HG02870 (cell line): ENCODE measurements at regions not wholly inside any gene's neighbourhood (a gene's known extent, or its start where the extent isn't known, plus 50 kb on each side); places are given as distances from the start of the nearest gene placed in this dataset.
"Not testable (repeated sequence)": the region's sequence is repeated elsewhere in the genome, so short reads cannot be mapped to it uniquely, and the experiment has no call there.

ENCODE experiments used
- ATAC-seq: cut with Tn5 transposase; IDR thresholded peaks from one replicate; pipeline ENCODE4 v1.9.1; 2021; ENCODE audit warnings: mild to moderate bottlenecking, moderate library complexity; ENCODE audit not compliant: unreplicated experiment

DNA sequence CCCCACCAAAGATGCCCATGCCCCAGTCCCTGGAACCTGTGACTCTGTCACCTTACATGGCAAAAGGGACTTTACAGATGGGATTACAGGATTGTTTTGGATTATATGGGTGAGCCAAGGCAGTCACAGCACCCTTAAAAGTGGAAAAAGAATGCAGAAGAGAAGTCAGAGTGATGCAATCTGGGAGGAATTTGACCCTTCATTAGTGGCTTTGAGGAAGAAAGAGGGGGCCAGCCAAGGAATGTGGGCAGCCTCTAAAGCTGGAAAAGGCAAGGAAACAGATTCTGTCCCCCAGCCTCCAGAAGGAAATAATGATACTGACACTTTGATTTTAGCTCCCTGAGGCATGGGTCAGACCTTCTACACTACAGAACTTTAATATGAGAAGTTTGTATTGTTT lies 257.3 kb upstream of the ISX start:
- ATAC-seq = no peak

DNA sequence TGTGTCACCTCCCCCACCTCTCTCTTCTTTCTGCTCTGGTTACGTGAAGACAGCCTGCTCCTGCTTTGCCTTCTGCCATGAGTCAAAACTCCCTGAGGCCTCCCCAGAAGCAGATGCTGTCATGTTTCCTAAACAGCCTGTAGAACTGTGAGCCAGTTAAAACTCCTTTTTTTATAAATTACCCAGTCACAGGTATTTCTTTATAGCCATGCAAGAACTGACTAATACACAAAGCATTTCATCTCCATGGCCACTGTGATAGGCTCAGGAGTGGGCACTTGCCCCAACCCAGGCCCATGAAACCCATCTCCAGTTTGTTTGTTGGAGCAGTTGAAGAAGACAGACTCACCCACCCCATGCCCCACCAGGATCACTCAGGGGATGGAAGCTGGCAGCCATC lies 253.3 kb upstream of the ISX start:
- ATAC-seq = no peak

DNA sequence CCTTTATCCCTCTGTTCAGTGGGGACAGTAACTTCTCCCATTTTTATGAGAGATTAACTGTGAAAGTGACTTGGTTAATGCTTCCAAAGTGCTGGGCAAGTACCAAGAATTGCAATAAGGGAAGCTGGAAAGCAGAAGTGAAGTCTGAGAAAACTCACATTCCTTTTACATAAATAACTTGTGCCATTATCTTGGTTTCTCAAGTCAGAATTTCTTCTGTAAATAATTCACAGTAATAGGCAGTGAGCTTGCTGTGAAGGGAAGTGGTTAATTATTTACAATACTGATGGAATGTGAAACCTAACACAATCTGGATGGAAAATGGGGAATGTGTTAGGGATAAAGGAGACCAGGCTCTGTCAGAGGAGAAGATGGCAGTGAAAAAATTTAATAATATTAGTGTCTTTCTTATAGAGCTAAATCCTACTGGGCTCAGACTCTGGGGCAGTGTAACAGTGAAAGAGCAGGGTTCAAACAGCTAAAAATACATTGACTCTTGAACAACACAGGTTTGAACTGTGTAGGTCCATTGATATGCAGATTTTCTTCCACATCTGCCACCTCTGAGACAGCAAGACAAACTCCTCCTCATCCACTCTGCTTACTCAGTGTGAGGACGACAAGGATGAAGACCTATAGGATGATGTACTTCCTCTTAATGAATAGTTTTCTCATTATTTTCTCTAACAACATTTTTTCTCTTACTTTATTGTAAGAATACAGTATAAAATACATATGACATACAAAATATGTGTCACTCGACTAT lies 251.5 kb upstream of the ISX start:
- ATAC-seq = no peak

DNA sequence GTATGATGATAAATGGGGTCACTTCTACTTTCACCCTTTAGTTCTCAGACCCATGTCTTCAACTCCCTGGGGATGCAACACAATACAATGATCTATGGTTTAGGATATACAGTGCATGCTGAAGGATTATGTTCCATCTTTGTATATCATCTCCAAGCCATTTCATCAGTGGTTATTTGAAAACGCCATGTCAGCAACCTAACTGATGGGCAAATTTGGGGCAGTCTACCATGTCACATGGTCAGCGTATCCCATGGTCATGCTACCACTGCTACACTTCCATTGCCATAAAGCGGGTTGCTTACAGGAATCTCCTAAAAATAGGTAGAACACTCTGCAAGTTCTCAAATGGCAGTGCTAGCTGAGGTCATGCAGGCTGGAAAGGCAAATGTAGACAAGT lies 236.5 kb upstream of the ISX start:
- no peak for ATAC-seq

DNA sequence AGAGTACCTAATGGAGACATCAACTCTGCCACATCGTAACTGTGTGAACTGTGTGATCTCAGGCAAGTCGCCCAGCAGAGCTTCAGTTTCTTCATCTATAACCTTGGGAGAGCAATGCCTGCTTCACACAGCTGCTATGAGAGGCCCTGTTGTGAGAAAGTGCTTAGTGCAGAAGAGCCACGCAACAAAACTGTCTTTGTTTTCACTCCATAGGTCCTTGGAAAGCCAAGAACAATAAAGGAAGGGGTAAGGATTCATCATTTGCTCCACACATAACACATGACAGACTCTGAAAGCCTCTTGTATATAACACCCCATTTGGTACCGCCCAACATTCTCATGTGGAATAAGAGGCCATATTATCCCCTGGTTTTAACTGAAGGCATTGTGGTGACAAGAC lies 231.9 kb upstream of the ISX start:
- no peak for ATAC-seq

DNA sequence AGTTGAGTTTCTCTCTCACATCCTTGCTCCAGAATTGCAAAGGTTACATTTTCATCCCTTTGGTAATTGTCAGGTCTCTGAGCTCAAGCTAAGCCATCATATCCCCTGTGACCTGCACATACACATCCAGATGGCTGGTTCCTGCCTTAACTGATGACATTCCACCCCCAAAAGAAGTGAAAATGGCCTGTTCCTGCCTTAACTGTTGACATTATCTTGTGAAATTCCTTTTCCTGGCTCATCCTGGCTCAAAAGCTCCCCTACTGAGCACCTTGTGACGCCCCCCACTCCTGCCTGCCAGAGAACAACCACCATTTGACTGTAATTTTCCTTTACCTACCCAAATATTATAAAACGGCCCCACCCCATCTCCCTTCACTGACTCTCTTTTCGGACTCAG lies 231.4 kb upstream of the ISX start:
- not testable (repeated sequence) for ATAC-seq

DNA sequence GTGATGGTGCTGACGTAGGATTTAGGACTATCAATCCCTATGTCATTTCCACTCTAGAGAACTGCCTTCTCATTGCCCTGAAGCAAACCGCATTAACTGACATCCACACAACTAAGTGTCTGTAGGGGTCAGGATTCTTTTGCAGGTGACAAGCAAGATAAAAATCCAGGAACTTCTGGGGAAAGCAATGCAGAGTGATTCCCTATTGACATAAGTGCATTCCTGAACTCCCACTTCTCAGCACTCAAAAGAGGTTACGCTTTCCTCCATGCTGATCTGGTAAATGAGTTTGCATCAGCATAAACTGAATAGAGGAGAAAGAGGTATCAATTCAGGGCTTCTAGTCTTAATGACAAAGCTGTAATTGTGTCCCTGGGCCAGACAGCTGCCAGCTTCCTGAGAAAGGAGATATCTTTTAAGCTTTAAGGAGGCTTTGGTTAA lies 224.6 kb upstream of the ISX start:
- ATAC-seq = no peak

DNA sequence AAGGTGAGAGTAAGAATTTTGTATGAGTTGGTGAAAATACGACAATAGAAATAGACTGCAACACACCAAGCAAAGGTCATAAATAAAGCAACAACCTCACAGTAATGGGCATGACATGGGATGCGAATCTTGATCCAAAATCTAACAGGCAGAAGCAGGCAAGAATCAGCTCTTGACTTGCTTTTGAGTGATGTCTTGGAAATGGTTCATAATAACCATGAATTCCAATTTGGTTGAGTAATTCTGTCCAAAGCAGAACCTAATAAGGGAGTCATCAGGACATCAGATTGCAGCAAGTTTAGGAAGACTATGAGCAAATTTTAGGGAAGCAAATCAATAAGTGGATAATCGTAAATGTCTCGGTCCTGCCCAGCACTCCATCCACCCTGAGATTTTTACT lies 224.0 kb upstream of the ISX start:
- no peak for ATAC-seq

DNA sequence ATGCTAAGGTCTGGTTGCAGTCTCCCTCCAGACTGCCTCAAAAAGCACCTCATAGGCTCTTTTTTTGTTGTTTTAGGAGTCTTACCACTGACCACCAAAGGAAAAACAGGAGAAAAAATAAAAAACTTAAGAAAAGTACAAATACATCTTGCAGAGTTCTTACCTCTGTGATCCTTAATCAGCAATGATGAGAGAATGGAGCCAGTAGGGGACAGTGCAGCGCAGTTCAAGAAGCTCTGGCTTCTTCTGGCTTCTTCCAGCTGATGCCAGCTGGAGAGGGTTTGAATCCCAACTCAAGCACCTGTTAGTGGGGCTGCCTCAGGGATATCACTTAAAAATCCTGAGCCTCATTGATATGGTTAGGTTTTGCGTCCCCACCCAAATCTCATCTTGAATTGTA lies 223.3 kb upstream of the ISX start:
- ATAC-seq = no peak

DNA sequence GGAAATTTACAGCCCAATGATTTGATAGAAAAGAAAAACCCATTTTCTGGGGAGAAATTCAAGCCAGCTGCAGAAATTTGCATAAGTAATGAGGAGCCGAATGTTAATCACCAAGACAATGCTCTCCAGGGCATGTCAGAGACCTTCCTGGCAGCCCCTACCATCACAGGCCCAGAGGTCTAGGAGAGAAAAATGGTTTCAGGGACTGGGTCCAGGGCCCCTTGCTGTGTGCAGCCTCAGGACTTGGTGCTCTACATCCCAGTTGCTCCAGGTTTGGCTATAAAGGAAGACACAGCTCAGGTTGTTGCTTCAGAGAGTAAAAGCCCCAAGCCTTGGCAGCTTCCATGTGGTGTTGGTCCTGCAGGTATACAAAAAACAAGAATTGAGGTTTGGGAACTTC lies 222.2 kb upstream of the ISX start:
- ATAC-seq = not testable (repeated sequence)

DNA sequence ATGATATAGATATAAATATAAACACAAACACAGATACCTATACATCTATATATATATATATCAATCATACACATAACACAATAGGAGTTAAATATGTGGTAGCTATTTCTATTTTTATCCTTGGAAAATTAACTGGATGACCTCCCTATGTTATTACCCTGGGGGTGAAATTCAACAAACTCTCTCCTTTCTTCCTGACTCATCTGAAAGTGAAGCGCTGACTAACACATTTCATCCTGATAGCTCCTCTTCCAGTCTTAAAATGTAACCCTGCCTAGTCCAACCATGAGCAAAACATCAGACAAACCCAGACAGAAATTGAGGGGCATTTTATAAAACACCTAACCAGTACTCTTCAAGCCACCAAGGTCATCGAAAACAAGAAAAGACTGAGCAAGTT lies 220.6 kb upstream of the ISX start:
- ATAC-seq = no peak

DNA sequence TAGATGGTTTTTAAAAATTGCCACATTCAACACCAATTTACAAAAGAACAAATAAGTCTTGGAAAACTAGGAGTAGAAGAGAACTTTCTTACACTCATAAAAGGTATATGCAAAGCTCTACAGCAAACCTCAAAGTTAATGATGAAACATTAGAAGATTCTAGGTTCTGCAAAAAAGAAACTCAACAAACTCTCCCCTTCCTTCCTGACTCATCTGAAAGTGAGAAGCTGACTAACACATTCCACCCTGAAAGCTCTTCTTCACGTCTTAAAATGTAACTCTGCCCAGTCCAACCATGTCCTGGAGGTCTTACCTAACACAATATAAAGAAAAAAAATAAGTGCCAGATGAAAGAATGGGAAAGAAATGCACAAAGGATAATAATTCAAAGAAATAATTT lies 218.9 kb upstream of the ISX start:
- no peak for ATAC-seq

DNA sequence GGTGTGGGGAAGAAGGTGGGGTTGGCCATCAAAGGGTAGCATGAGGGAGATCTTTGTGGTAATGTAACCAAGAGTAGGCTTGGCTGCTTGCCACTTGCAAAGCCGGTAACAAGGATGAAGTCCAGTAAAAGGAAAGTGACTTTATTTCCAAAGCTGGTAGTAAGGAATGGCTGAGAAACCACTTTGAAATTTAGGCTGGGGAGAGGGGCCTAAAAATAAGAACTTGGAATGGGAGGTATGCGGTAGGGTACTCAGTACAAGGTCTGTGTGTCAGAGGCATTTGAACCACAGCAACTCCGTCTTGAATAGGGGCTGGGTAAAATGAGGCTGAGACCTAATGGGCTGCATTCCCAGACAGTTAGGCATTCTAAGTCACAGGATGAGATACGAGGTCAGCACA lies 216.0 kb upstream of the ISX start:
- no peak for ATAC-seq

DNA sequence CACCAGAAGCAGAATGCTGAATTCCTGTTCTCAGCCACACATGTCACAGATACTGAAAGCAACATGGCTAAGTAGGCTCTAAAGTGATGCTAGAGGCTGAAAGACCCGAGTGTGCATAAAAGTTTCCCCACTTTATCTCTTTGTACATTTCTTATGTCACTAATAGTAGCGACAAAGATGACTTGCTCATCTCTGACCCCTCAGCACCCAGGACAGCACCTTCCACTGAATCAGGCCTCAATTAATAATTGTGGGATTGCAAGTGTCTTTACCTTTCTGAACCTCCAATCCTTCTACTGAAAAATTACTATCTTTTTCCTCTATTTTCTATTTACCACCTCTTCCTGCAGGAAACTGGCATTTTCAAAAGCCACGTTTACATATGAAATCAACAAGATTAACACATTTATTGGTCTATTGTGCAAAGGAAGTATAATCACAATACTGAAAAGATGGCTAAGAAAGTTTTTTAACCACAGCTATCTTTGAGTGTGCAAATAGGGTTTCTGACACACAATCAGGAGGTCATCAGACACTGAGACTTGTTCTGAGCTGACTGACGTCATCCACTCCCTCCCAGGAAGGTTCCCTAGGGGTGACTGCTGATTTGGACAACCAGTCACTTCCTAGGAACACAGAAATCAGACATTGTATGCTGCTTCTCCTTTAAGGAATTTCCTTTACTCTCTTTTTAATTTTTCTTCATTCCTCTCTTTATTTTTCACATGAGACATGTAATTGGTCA lies 213.9 kb upstream of the ISX start:
- no peak for ATAC-seq

DNA sequence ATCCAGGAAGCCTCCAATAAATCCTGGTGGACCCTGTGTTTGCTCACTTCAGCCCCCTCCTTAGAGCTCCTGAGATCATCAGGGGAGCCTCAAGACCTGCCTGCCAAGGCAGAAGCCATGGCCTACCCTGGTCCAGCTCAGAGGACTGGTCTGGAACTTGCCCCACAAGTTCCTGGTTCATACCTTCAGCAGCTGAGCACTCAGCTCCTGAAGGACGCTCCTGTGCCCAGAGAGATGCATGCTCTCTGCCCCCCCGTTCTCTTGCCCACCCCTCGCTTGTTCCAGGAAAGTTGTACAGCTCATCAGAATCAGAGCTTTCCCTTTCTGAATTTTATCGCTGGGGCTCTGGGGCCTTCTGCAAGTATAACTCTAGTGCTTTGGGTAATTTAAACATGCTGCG lies 210.5 kb upstream of the ISX start:
- no peak for ATAC-seq

DNA sequence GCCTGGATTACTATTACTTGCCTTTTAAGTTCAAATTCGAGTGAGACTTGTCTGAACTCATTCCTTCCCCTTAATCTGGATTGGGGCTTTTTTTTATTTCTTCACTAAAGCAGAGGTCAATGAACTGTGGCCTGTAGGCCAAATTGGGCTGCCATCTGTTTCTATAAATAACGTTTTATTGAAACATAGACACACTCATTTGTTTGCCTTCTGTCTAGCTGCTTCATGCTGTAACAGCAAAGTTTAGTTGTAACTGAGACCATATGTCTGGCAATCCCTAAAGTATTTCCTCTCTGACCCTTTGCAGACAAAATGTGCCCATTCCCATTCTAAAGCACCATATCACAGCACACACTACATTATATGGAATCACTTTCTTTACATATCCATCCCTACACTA lies 207.9 kb upstream of the ISX start:
- ATAC-seq = no peak

DNA sequence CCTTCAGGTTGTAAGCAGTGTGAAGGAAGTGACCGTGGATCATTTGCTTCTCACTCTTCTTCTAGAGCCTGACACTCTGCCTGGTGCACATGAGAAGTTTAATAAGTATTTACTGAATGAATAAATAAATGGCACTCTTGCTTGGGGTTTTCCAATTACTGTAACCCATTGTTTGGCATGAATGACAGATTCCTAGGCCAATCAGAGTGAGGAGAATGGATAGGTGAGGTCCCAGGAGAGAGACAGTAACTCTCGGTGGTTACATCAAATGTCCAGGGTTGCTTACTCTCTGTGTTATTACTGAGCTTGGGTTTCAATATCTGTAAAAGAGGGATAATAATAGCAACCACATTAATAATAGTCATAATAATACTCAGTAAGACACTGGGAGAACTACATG lies 204.2 kb upstream of the ISX start:
- ATAC-seq = no peak

DNA sequence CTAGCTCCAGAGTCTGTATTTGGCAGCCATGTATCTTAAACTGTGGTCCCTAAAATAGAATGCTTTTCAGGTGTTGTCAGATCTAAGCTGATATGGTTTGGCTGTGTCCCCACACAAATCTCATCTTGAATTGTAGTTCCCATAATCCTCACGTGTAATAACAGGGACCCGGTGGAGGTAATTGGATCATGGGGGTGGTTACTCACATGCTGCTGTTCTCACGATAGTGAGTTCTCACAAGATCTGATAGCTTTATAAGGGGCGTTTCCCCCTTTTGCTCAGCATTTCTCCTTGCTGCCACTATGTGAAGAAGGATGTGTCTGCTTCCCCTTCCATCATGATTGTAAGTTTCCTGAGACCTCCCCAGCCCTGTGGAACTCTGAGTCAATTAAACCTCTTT lies 199.9 kb upstream of the ISX start:
- ATAC-seq = no peak

DNA sequence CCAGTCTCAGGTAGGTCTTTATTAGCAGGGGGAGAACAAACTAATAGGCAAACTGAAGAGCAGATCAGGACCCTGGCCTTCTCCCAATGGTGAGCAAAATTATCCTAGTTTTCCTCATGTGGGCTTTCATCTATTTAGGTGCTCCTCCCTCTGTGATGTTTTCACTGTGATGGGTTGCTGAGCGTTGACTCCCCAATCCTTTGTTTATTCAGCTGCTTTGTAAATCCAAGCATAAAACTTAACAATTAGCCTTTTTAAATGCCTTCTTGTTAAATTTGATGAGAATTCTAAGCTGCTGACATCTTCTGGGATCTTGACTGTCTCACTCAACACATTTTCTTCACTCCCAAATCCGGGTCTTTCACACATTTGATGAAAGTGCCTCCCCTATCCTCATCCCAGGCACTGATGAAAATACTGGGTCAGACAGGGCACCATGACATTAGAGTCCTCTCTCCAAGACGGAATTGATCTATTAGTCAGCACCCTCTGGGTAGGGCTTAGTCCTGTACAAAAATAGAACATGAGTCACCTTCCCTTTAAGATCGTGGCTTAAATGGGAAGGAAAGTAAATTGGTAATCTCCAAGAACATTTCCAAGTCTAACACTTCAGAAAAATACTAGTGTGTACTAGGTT lies 199.3 kb upstream of the ISX start:
- no peak for ATAC-seq

DNA sequence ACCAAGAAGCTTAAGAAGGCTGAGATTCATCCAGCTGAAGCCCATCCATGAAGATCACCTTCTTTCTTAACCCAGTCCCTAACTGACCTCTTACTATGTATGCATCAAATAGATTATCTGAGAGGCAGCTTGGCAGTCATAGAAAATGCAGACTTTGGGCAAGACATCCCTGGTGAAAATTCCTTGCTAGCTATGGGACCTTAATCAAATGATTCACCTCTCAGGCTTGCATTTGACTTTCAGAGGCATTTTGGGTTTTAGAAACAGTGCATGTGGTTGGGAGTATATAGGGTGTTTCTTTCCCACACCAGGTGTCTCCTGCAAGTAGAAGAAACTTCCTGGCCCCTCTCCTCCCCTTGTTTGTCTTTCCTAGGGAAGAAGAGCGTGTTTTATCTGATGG lies 188.5 kb upstream of the ISX start:
- no peak for ATAC-seq

DNA sequence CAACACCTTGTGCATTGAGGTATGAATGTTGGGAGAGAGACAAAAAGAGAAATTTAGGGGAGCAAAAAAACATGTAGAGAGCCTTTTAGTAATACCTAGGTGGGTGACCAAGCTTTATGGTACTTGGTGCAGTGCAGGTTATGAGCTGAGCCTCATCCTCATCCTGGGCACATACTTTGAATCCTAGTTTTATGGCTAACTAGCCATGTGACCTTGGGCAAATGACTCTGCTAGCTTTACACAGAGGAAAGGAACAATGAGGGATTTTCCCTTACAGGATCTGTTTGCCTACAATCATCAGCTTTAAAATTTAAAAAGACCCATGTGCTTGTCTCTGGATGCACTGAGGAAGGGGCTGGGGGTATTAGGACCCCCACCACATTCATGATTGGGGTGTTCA lies 187.8 kb upstream of the ISX start:
- ATAC-seq = no peak

DNA sequence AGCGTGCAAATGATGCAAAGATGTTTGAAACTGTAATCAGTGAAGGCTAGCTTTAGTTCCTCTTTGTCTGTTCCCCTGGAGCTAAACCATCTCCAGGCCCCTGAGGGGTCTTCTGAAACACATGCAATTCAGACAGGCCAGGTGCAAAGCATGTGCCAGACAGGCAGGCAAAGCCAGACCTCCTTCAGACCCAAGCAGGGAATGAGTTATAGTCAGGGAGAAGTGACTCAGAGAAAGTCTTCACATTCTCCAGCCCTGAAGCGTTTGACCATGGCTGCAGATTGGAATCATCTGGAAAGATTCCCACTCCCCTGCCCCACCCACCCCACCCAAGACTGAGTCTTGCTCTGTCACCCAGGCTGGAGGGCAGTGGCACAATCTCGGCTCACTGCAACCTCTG lies 187.0 kb upstream of the ISX start:
- no peak for ATAC-seq
